ENCODE measurements at regions not wholly inside any gene's neighbourhood (a gene's known extent, or its start where the extent isn't known, plus 50 kb on each side); places are given as distances from the start of the nearest gene placed in this dataset.

GRCh38 chr4:66544281-66544680, 874.0 kb upstream of the EPHA5 start (continued):
- TF ChIP-seq PRDM4 (CRISPR knock-in tag; IDR thresholded peaks at IDR 0.05; ENCODE audit: borderline replicate concordance) (no peak), ZNF292 (CRISPR knock-in tag; IDR thresholded peaks at IDR 0.05; ENCODE audit: borderline replicate concordance, low read depth) (no peak)

GRCh38 chr4:66539745-66540144, 869.5 kb upstream of the EPHA5 start:
- in situ Hi-C loops (cut with HindIII; ENCODE audit: extremely low pct_ligation_motif_present, low pct_unique_long_range_greater_than_20kb) (no loop called here), intact Hi-C loops (cut with micrococcal nuclease; ENCODE audit: unreplicated experiment) (no loop called here)
- WGBS (ENCODE audit: low lambda C conversion rate): 0% methylated on average over 4 of the region's 4 CpGs
- H3K36me3 ChIP-seq (replicated peaks in 1 of 2; ENCODE audit: control insufficient read depth in 1 of 2, insufficient read depth in 2 of 2, low read length in 2 of 2): no peaks in the 10 kb centered on the region
- no peak overlapping the region for H3K4me3 ChIP-seq (replicated peaks in 1 of 3; ENCODE audit: insufficient read depth in 1 of 3, low read depth in 2 of 3, low read length in 3 of 3)
- H3K9ac ChIP-seq (ENCODE audit: insufficient read depth, low read depth, low read length): no peak overlapping the region
- ChIA-PET CTCF (ENCODE audit: low intra/inter-chr PET ratio, low total read pairs) (no interaction called here), POLR2A (no interaction called here)
- FAIRE-seq (no peak), DNase-seq (ENCODE audit: low spot score) (no peak), ATAC-seq (no peak)
- H2AFZ ChIP-seq (ENCODE audit: low read length): no peak overlapping the region
- no TSS peak for BruUV-seq (replicated peaks)
- no peaks in the 10 kb centered on the region for H3K4me1 ChIP-seq (ENCODE audit: insufficient read depth, low read length)
- H4K20me1 ChIP-seq (ENCODE audit: insufficient read depth, low read length): no peaks in the 10 kb centered on the region
- no peak overlapping the region for H3K27ac ChIP-seq (ENCODE audit: extremely low read length, insufficient read depth, low read length)
- no peaks in the 10 kb centered on the region for H3K79me2 ChIP-seq (ENCODE audit: insufficient read depth, low read length)
- no peak overlapping the region for H3K4me2 ChIP-seq (ENCODE audit: low read depth, low read length)
- no peaks in the 10 kb centered on the region for H3K27me3 ChIP-seq (ENCODE audit: control insufficient read depth in 1 of 2, insufficient read depth in 2 of 2, low read length in 2 of 2)
- H3K9me3 ChIP-seq (ENCODE audit: low read length): no peaks in the 10 kb centered on the region
- no peak for TF ChIP-seq ZNF142 (CRISPR knock-in tag; IDR thresholded peaks at IDR 0.05)
- no peak for TF ChIP-seq ZNF326 (CRISPR knock-in tag; IDR thresholded peaks at IDR 0.05; ENCODE audit: borderline replicate concordance)
- no peak for TF ChIP-seq ZNF672 (CRISPR knock-in tag; IDR thresholded peaks at IDR 0.05)
- TF ChIP-seq ZBTB39 (CRISPR knock-in tag; IDR thresholded peaks at IDR 0.05): no peak
- no peak for TF ChIP-seq STAG1 (CRISPR knock-in tag; IDR thresholded peaks at IDR 0.05)
- no peak for TF ChIP-seq SMYD3 (CRISPR knock-in tag; IDR thresholded peaks at IDR 0.05)
- TF ChIP-seq GMEB1 (CRISPR knock-in tag; IDR thresholded peaks at IDR 0.05; ENCODE audit: borderline replicate concordance): no peak
- no peak for TF ChIP-seq ZNF441 (CRISPR knock-in tag; IDR thresholded peaks at IDR 0.05; ENCODE audit: borderline replicate concordance)

Data from HepG2 (cell line).